ENCODE measurements at regions not wholly inside any gene's neighbourhood (a gene's known extent, or its start where the extent isn't known, plus 50 kb on each side); places are given as distances from the start of the nearest gene placed in this dataset.

- no peak for TF ChIP-seq MAFG (CRISPR knock-in tag; IDR thresholded peaks at IDR 0.05)
- TF ChIP-seq POLR2AphosphoS2 (IDR thresholded peaks at IDR 0.05; ENCODE audit: low read depth, low read length) = no peak
- TF ChIP-seq NFRKB (IDR thresholded peaks at IDR 0.05) = no peak
- TF ChIP-seq ZNF563 (CRISPR knock-in tag; IDR thresholded peaks at IDR 0.05) = no peak
- TF ChIP-seq TERF1 (CRISPR knock-in tag; IDR thresholded peaks at IDR 0.05) = no peak
- no peak for TF ChIP-seq ZNF484 (CRISPR knock-in tag; IDR thresholded peaks at IDR 0.05; ENCODE audit: borderline replicate concordance, low read depth)
- no peak for TF ChIP-seq MNT (IDR thresholded peaks at IDR 0.05)
- no peak for TF ChIP-seq ZBTB43 (CRISPR knock-in tag; conservative IDR thresholded peaks at IDR 0.05)
- no peak for TF ChIP-seq ZNF570 (CRISPR knock-in tag; IDR thresholded peaks at IDR 0.05; ENCODE audit: borderline replicate concordance)
These were observed 51.2 kb upstream of the LMO1 start for GRCh38 chr11:8314916-8315315.

Measured in HepG2 (cell line).